ENCODE measurements at regions not wholly inside any gene's neighbourhood (a gene's known extent, or its start where the extent isn't known, plus 50 kb on each side); places are given as distances from the start of the nearest gene placed in this dataset.
A peak's percentile ranks its signal among the peaks of the same experiment; 100 is the strongest.

GRCh38 chr4:23245203-23245832 lies 552.6 kb downstream of the GBA3 start:
- no peak for DNase-seq

- DNase-seq: no peak
Observed at GRCh38 chr4:23242962-23243361, 550.2 kb downstream of the GBA3 start.

GRCh38 chr4:23241408-23241807 lies 548.7 kb downstream of the GBA3 start:
- DNase-seq: no peak

GRCh38 chr4:23238848-23239247 lies 546.1 kb downstream of the GBA3 start:
- DNase-seq: no peak

- peak; percentile 9 for DNase-seq
Observed at GRCh38 chr4:23237771-23238170, 545.0 kb downstream of the GBA3 start.

- DNase-seq: no peak
Observed at GRCh38 chr4:23235628-23236390, 543.1 kb downstream of the GBA3 start.

GRCh38 chr4:23234716-23235115 lies 542.0 kb downstream of the GBA3 start:
- DNase-seq: no peak

- DNase-seq: no peak
Observed at GRCh38 chr4:23234018-23234417, 541.3 kb downstream of the GBA3 start.

GRCh38 chr4:23233596-23233995 lies 540.9 kb downstream of the GBA3 start:
- DNase-seq: no peak

- no peak for DNase-seq
Observed at GRCh38 chr4:23232987-23233386, 540.2 kb downstream of the GBA3 start.

- no peak for DNase-seq
Observed at GRCh38 chr4:23225564-23225963, 532.8 kb downstream of the GBA3 start.

- DNase-seq: no peak
Observed at GRCh38 chr4:23224684-23225420, 532.1 kb downstream of the GBA3 start.

GRCh38 chr4:23220911-23221310 lies 528.2 kb downstream of the GBA3 start:
- DNase-seq: no peak

- DNase-seq: no peak
Observed at GRCh38 chr4:23219779-23220408, 527.2 kb downstream of the GBA3 start.

- no peak for DNase-seq
Observed at GRCh38 chr4:23213198-23213597, 520.5 kb downstream of the GBA3 start.

GRCh38 chr4:23212558-23212957 lies 519.8 kb downstream of the GBA3 start:
- no peak for DNase-seq

GRCh38 chr4:23207059-23207458 lies 514.3 kb downstream of the GBA3 start:
- DNase-seq: no peak

- no peak for DNase-seq
Observed at GRCh38 chr4:23202712-23203247, 510.0 kb downstream of the GBA3 start.

- no peak for DNase-seq
Observed at GRCh38 chr4:23194751-23195150, 502.0 kb downstream of the GBA3 start.

GRCh38 chr4:23174179-23174578 lies 481.4 kb downstream of the GBA3 start:
- no peak for DNase-seq

GRCh38 chr4:23171976-23172375 lies 479.2 kb downstream of the GBA3 start:
- DNase-seq: no peak

Data from muscle of arm (tissue), 1 donor.